GM21515 (cell line): ENCODE measurements at regions not wholly inside any gene's neighbourhood (a gene's known extent, or its start where the extent isn't known, plus 50 kb on each side); places are given as distances from the start of the nearest gene placed in this dataset.
"Not testable (repeated sequence)": the region's sequence is repeated elsewhere in the genome, so short reads cannot be mapped to it uniquely, and the experiment has no call there.

ENCODE experiments used
- ATAC-seq: cut with Tn5 transposase; IDR thresholded peaks from one replicate; pipeline ENCODE4 v1.9.1; 2021; ENCODE audit not compliant: unreplicated experiment

- no peak for ATAC-seq
Observed at GRCh38 chr19:37303591-37304171, 67.2 kb upstream of the ZNF527 start.

- ATAC-seq: no peak
Observed at GRCh38 chr19:37304190-37304883, 66.6 kb upstream of the ZNF527 start.

DNA sequence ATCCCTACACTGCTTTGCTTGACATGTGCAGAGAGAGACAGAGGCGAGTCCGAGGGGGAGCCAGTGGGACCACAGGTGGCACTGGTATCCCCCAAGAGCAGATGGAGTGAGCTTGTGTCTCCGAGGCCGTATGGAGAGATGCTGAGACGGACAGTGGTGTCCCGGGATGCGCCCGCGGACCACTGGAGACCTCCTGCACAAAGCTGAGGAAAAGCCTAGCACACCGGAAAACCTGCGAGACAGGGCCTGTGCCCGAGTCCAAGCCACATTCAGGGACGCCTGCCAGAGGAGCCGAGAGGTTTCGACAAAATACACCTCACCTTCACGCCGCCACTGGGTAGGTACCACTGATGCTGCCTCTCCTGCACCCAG is 66.0 kb upstream of the ZNF527 start:
- ATAC-seq: no peak

- no peak for ATAC-seq
Observed at GRCh38 chr19:37306383-37306963, 64.4 kb upstream of the ZNF527 start.

DNA sequence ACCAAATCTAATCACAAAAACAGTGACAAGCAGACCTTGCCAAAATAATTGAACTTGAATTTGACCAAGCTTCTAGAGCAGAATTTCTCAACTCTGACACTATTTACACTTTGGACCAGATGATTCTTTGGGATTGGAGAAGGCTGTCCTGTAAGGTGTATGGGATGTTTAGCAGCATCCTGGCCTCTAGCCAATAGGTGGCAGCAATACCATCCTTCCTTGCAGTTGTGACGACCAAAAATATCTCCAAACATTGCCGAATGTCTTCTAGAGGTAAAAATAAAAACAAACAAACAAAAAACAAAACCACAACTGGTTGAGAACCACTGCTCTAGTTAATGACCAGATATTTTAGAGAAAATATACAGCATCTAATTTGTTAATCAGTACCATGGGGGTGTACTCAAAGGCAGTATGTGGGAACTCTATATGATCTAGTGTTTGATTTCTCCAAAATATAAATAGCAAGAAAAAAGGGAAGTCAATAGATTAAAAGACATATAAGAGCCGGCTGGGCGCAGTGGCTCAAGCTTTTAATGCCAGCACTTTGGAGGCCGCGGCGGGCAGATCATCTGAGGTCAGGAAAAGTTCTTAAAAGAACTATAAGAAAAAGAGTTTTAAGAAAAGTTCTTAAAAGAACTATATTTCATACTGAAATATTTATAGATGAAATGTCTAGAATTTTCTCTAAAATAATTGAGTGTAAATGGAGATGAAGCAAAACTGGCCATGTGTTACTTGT is 60.9 kb upstream of the ZNF527 start:
- no peak for ATAC-seq

DNA sequence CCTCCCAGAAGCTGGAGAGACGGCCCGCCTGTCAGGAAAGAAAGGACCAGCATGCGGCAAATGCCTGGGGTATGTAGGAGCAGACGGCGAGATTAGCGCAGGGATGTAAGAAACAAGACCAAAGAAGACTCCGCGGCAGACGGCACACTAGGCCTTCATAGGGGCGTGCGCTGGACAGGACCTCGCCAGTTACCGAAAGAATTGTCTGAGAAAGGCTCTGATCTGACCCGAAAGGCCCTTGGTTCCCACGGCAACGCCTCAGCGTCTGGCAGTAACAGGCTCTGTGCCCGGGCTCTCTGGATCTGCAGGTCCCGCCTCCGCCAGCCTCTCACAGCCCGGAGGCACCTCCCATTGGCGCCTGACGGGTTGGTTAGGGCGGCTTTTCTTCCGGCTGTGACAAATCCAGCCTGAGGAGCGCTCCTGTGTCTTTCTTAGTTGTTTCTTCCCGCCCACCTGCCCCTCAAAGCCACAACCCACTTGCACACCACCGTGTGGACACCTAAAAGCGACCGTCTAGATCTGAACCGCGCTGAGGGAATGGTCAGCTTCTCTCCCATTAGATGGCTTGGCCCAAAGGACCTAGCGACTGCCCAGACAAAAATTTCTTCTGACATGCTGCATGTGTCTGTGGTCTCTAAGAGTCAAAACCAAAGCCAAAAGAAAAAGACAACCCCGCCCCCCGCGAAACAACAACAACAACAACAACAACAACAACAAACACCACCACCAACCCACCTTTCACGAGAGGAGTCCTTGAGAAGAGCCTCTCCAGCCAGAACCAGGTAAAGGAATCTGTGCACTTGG is 58.2 kb upstream of the ZNF527 start:
- not testable (repeated sequence) for ATAC-seq

- no peak for ATAC-seq
Observed at GRCh38 chr19:37313335-37313627, 57.6 kb upstream of the ZNF527 start.

- ATAC-seq: peak; percentile 96
Observed at GRCh38 chr19:37317403-37318209, 53.3 kb upstream of the ZNF527 start.

- ATAC-seq: not testable (repeated sequence)
Observed at GRCh38 chr19:37320988-37321387, 49.9 kb upstream of the ZNF527 start.
